ENCODE measurements at regions not wholly inside any gene's neighbourhood (a gene's known extent, or its start where the extent isn't known, plus 50 kb on each side); places are given as distances from the start of the nearest gene placed in this dataset.
A peak's percentile ranks its signal among the peaks of the same experiment; 100 is the strongest.
"Not testable (repeated sequence)": the region's sequence is repeated elsewhere in the genome, so short reads cannot be mapped to it uniquely, and the experiment has no call there.

DNA sequence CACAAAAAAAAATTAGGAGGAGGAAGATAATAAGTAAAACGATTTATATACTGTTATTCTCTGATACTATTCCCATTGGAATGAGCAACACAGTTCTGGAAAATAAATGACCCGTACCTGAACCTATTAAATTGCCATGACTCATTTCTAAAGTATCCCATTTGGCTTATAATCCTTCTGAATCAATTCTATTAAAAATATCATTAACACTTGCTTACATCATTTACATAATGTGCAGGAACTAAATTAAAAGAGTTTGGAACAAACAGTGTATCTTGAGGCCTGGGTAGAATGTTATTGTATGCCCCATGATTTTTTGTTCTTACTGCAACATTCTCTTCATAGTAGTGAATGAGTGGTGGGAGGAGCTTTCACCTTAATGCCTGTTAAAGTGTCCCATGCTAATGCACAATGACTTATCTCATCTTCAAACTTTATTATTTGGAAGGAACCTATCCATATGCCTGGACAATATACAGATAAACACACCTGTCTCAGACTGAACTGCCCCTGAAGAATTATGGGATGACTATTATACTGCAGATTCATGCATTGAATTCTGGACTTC lies 549.9 kb upstream of the ACVR2A start:
- H3K36me3 Mint-ChIP-seq (ENCODE audit: low read depth), result peaks cover 69% of the 10 kb centered on the region
- no peaks in the 10 kb centered on the region for H3K27me3 Mint-ChIP-seq
- peak overlapping the region; percentile 93 for H3K27ac Mint-ChIP-seq
- CTCF ChIA-PET, result interaction anchor here (1.4 to 2.5 kb wide), 3 partner anchors 37 to 250 kb away, joined by 3 to 9 read pairs (median 5); no protein-coding TSS in a partner anchor
- no peak overlapping the region for H3K4me3 Mint-ChIP-seq
- POLR2A ChIA-PET, result interaction anchor here (0.9 to 2.1 kb wide), 4 partner anchors 10 to 248 kb away, joined by 3 to 9 read pairs (median 4); no protein-coding TSS in a partner anchor
- no peak for DNase-seq
- peaks cover 35% of the 10 kb centered on the region for H3K9me3 Mint-ChIP-seq
- H3K4me1 Mint-ChIP-seq, result peaks cover 89% of the 10 kb centered on the region

DNA sequence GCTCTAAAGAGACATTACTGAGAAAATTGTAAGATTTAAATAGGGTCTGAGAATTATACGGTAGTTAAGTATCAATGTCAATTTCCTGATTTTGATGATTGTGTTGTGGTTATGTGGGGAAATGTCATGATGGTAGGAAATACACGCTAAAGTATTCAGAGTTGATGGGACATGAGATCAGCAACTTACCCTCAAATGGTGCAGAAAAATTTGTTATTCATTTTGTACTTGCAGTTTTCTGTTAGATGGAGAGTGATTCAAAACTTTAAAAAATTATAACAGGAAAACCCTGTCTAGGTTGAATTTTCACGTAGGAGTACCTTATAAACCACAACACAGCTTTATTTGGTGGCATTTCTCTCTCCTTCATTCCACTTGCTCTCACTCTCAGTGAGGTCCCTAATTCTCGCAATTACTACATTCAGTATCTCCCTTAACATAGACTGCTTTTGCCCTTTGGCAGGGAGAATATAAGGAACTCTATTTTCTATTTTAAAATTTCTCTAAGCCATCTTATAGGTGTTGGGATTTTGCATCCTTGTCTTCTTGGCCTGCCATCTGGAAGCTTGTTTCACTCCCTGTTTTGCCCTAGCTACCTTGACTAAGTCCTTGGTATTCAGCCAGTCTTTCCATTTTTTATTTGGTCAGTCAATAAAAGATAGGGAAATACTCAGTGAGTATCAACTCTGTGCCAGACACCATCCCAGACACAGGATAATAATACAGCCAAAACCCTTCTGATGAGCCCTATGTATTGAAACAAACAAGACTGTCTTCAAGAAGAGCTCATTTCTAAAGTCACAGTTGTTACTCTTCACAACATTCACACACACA lies 550.6 kb upstream of the ACVR2A start:
- no peaks in the 10 kb centered on the region for H3K27me3 Mint-ChIP-seq
- DNase-seq, result no peak
- H3K4me3 Mint-ChIP-seq, result no peak overlapping the region
- ChIA-PET POLR2A (interaction anchor here (0.9 to 2.1 kb wide), 5 partner anchors 11 to 247 kb away, joined by 3 to 9 read pairs (median 3); no protein-coding TSS in a partner anchor), CTCF (interaction anchor here (1.4 to 1.6 kb wide), 2 partner anchors 211 to 249 kb away, joined by 3 to 5 read pairs; no protein-coding TSS in a partner anchor)
- H3K9me3 Mint-ChIP-seq, result peaks cover 37% of the 10 kb centered on the region
- H3K36me3 Mint-ChIP-seq (ENCODE audit: low read depth), result peaks cover 72% of the 10 kb centered on the region
- peak overlapping the region; percentile 93 for H3K27ac Mint-ChIP-seq
- H3K4me1 Mint-ChIP-seq, result peaks cover 89% of the 10 kb centered on the region

DNA sequence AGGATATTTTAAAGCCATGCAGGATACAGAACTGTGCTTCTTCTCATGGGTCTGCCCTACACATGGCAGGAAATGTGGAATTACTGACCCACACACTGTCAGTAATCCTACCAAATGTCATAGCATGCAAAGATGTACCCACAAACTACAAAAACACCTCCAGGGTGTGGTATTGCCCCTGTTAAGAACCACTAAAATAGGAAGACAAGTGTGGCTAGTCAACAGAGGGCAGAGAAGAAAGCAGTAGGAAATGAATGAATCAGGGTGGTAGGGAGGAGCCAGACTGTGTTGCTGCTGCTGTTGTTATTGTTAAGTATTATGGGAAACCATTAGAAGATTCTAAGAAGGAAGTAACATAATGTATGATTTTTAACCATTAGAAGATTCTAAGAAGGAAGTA lies 556.7 kb upstream of the ACVR2A start:
- peak overlapping the region; percentile 1 for H3K4me3 Mint-ChIP-seq
- peaks cover 56% of the 10 kb centered on the region for H3K4me1 Mint-ChIP-seq
- CTCF ChIA-PET, result interaction anchor here (1.4 to 2.3 kb wide), 2 partner anchors 10 to 44 kb away, joined by 7 to 26 read pairs; no protein-coding TSS in a partner anchor
- no peaks in the 10 kb centered on the region for H3K27me3 Mint-ChIP-seq
- peak; percentile 57 for DNase-seq
- H3K9me3 Mint-ChIP-seq, result peaks cover 41% of the 10 kb centered on the region
- POLR2A ChIA-PET, result interaction anchor here (1.2 to 2.7 kb wide), 4 partner anchors 10 to 556 kb away, joined by 3 to 25 read pairs (median 10); partner anchors contain the start of gene ACVR2A
- peak overlapping the region; percentile 87 for H3K27ac Mint-ChIP-seq
- H3K36me3 Mint-ChIP-seq (ENCODE audit: low read depth), result peaks cover 65% of the 10 kb centered on the region

DNA sequence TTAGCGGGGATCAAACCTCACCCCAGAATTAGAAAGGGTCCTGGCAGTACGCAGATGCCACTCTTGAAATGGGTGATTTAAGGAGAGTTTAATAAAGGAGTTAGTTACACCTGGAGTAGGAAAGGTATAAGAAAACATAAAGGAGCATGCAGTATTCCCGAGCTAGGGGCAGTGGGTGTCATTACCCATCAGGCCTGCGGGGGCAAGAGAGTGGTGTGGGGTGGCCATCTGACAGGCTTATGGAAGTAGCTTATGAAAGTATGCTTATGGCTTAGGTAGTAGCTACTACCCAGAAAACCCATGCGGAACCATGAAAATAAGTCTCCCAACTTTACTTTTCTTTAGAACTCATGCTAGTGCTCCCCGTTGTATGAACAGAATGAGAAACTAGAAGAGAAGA lies 568.9 kb upstream of the ACVR2A start:
- no peak for DNase-seq
- ChIA-PET CTCF (no interaction called here), POLR2A (no interaction called here)
- H3K4me1 Mint-ChIP-seq, result peaks cover 5% of the 10 kb centered on the region
- H3K36me3 Mint-ChIP-seq (ENCODE audit: low read depth), result peaks cover 13% of the 10 kb centered on the region
- no peaks in the 10 kb centered on the region for H3K27me3 Mint-ChIP-seq
- no peak overlapping the region for H3K27ac Mint-ChIP-seq
- H3K4me3 Mint-ChIP-seq, result no peak overlapping the region
- peaks cover 29% of the 10 kb centered on the region for H3K9me3 Mint-ChIP-seq

DNA sequence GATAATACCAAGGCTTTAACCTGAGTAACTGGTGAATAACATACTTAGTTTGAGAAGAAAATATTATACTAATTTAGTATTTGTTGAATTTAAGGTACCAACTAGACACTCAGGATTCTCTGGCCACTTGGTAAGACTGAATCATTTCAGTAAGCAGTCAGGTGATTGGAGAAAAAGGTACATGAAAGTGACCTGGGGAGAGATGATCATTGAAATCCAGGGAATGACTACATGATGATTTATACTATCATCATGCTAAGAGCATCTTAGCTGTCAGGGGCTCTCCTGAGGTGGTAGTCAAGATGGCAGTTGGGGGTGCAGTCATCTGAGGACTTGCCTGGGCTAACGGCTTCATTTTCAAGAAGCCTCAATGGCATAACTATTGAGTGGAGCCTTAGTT lies 571.2 kb upstream of the ACVR2A start:
- H3K27me3 Mint-ChIP-seq, result no peaks in the 10 kb centered on the region

DNA sequence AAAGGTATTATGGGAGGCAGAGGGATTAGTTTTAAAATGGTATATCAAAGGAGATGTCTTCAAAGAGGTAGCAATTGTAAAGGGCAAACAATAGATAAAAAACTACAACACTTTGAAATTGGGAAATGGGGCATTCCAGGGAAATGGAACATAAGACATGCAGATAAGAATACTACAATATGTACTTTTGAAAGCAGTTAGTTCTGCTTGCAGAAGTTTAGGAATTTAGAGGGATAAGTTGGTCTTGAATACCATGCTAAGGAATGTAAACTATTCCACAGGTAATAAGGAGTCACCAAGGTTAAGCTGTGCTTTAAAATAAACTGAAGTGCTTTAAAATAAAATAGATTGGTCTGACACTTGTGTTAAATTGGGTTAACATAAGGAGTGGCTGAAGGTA lies 571.7 kb upstream of the ACVR2A start:
- peaks cover 42% of the 10 kb centered on the region for H3K9me3 Mint-ChIP-seq
- H3K4me3 Mint-ChIP-seq, result no peak overlapping the region
- DNase-seq, result no peak
- peaks cover 11% of the 10 kb centered on the region for H3K4me1 Mint-ChIP-seq
- H3K27me3 Mint-ChIP-seq, result no peaks in the 10 kb centered on the region
- ChIA-PET POLR2A (no interaction called here), CTCF (no interaction called here)
- no peak overlapping the region for H3K27ac Mint-ChIP-seq
- peaks cover 19% of the 10 kb centered on the region for H3K36me3 Mint-ChIP-seq (ENCODE audit: low read depth)

More for the DNA sequence above, 571.2 kb upstream of the ACVR2A start:
- CTCF ChIA-PET, result no interaction called here
- POLR2A ChIA-PET, result no interaction called here
- Mint-ChIP-seq H3K4me3 (no peak overlapping the region), H3K27ac (no peak overlapping the region), H3K9me3 (peaks cover 39% of the 10 kb centered on the region), H3K4me1 (peaks cover 9% of the 10 kb centered on the region), H3K36me3 (ENCODE audit: low read depth) (peaks cover 17% of the 10 kb centered on the region)
- DNase-seq, result no peak

DNA sequence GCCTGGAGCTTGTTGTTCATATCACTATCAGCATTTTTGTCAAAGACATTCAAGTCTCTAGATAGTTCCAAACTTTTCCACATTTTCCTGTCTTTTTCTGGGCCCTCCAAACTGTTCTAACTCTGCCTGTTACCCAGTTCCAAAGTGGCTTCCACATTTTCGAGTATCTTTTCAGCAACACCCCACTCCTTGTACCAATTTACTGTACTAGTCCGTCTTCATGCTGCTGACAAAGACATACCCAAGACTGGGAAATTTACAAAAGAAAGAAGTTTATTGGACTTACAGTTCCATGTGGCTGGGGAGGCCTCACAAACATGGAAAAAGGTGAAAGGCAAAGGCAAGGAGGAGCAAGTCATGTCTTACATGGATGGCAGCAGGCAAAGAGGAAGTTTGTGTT lies 575.2 kb upstream of the ACVR2A start:
- H3K27ac Mint-ChIP-seq, CTCF ChIA-PET, POLR2A ChIA-PET, H3K4me1 Mint-ChIP-seq, H3K4me3 Mint-ChIP-seq, H3K27me3 Mint-ChIP-seq, DNase-seq: not testable (repeated sequence)
- Mint-ChIP-seq H3K9me3 (peaks cover 44% of the 10 kb centered on the region), H3K36me3 (ENCODE audit: low read depth) (peaks cover 21% of the 10 kb centered on the region)

DNA sequence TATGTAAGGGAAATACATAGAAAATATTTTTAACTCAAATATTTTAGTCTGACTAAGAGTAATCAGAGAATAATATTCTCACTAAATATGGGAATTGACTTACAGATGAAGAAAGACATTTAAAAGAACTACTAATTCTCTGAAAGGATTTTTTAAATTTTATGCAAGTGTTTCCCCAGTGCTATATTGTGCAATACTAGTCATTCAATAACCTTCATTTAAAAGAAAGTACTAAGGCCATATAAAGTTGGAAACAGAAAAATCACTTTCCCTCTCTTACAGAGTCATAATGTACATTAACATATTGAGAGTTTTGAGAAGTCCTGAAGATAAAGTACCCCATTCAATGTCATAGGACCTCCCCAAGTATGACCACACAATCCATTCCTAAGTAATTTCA lies 584.6 kb upstream of the ACVR2A start:
- no peak for DNase-seq
- peaks cover 4% of the 10 kb centered on the region for H3K9me3 Mint-ChIP-seq
- POLR2A ChIA-PET, result no interaction called here
- no peaks in the 10 kb centered on the region for H3K27me3 Mint-ChIP-seq
- no peaks in the 10 kb centered on the region for H3K4me1 Mint-ChIP-seq
- CTCF ChIA-PET, result no interaction called here
- H3K27ac Mint-ChIP-seq, result no peak overlapping the region
- H3K4me3 Mint-ChIP-seq, result no peak overlapping the region
- H3K36me3 Mint-ChIP-seq (ENCODE audit: low read depth), result peaks cover 7% of the 10 kb centered on the region

DNA sequence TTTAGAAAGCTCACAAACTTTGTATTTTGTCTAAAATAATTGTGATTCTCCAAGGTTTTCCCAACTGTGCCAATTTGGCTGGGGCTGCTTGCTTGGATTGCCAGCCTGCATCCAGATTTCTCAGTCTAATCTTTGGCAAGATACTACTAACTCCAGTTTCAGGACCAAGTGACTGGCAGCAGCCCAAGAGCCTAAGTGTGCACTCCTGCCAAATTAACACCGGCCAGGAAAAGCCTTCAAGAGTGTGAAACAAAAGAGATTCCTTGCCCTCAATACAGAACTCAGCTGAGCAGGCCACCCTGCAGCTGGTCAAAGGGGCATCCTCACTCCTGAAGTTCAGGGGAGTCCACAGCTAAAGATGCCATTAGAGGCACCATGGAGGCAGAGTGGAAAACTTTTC lies 589.0 kb upstream of the ACVR2A start:
- Mint-ChIP-seq H3K4me3 (no peak overlapping the region), H3K27me3 (no peaks in the 10 kb centered on the region), H3K27ac (no peak overlapping the region), H3K9me3 (peaks cover 9% of the 10 kb centered on the region), H3K36me3 (ENCODE audit: low read depth) (peaks cover 10% of the 10 kb centered on the region), H3K4me1 (no peaks in the 10 kb centered on the region)
- no peak for DNase-seq
- ChIA-PET CTCF (no interaction called here), POLR2A (no interaction called here)

DNA sequence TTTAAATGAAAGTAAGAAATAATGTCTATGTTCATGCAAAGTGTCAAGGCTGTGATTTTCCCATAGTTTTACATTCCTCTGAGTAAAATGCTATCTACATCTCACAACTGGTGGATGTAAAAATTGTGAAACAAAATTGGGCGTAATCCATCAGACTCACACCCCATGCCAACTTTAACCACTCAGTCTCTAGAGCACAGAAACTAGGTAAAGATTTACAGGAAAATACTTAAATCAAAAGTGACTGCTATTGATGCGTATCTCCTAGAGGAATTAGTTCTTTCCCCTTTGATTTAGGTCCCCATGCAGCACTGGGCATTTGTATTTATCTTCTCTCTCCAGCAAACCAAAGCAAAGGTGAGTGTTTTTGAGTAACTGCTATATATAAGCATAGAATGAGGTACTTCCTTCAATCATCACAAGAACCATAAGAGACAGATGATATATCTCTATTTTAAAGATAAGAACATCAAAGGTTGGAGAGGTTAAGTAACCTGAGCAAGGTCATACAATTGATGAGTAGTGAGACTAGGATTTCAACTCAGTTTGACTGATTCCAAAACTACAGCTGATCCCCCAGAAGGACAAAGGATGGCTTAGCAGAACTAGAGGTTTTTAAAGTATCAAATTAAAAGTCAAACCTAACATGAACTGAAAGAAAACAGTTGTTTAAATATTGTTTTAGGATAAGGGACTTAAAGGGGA lies 594.0 kb upstream of the ACVR2A start:
- Mint-ChIP-seq H3K27me3 (no peaks in the 10 kb centered on the region), H3K9me3 (peaks cover 9% of the 10 kb centered on the region), H3K27ac (no peak overlapping the region), H3K4me3 (no peak overlapping the region), H3K36me3 (ENCODE audit: low read depth) (peaks cover 10% of the 10 kb centered on the region), H3K4me1 (no peaks in the 10 kb centered on the region)
- ChIA-PET CTCF (no interaction called here), POLR2A (no interaction called here)
- DNase-seq, result no peak

DNA sequence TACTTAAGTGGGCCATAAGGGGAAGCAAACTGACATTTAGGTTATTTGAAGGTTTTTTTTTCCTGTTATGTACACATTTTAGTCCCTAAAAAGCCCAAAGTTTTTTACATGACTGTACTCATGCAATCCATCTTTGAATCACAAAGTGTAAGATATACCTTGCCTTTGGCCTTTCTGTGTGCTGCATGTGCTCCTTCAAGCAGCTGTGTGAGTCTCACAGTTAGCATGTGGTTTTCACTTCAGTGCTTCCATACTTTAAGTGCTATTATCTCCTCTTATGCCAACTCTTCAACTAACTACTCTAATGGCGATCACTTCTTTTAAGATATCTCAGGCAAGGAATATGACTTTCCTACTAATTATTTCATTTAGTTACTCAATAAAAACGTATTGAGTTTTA lies 597.1 kb upstream of the ACVR2A start:
- Mint-ChIP-seq H3K4me3 (no peak overlapping the region), H3K4me1 (no peaks in the 10 kb centered on the region), H3K36me3 (ENCODE audit: low read depth) (peaks cover 7% of the 10 kb centered on the region), H3K27ac (no peak overlapping the region), H3K27me3 (no peaks in the 10 kb centered on the region), H3K9me3 (peaks cover 3% of the 10 kb centered on the region)
- DNase-seq, result no peak
- ChIA-PET POLR2A (no interaction called here), CTCF (interaction anchor here (0.7 kb wide), 1 partner anchor 32 kb away, joined by 3 read pairs; no protein-coding TSS in a partner anchor)

DNA sequence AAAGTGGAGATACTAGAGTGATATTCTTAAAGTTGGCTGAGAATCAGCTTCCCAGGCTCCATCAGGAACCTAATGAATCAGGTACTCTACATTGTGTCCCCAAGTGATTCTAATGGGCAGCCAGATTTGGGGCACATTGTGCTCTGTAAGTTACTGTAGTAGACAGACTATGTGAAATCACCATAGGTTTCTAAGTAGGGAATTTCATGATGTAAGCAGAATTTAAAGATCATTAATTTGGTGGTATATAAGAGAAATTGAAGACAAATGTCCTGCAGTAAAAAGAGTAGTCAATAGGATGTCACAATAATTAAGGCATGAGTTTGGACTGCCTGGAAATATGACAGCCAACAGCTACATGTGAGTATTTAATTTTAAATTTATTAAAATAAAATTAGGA lies 602.4 kb upstream of the ACVR2A start:
- DNase-seq, result no peak
- Mint-ChIP-seq H3K9me3 (peaks cover 1% of the 10 kb centered on the region), H3K4me3 (no peak overlapping the region), H3K36me3 (ENCODE audit: low read depth) (no peaks in the 10 kb centered on the region), H3K27me3 (peaks cover 2% of the 10 kb centered on the region), H3K4me1 (no peaks in the 10 kb centered on the region), H3K27ac (no peak overlapping the region)
- CTCF ChIA-PET, result no interaction called here
- POLR2A ChIA-PET, result no interaction called here

DNA sequence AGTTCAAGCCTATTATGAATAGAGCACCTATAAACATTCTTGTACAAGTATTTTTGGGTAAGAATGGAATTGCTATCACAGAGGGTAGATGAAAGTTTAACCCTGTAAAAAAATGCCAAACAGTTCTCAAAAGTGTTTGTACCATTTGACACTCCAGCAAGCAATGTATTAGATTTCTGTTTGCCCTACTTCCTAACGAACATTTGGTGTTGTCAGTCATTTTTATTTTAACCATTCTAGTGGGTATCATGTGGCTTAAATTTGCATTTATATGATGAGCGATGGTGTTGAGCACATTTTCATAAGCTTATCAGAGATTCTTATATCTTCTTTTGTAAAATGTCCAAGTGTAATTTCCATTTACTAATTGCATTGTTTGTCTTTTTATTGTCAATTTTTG lies 608.2 kb upstream of the ACVR2A start:
- peaks cover 1% of the 10 kb centered on the region for H3K9me3 Mint-ChIP-seq
- no peaks in the 10 kb centered on the region for H3K36me3 Mint-ChIP-seq (ENCODE audit: low read depth)
- H3K27ac Mint-ChIP-seq, result no peak overlapping the region
- CTCF ChIA-PET, result no interaction called here
- H3K27me3 Mint-ChIP-seq, result peaks cover 2% of the 10 kb centered on the region
- POLR2A ChIA-PET, result no interaction called here
- no peak for DNase-seq
- no peak overlapping the region for H3K4me3 Mint-ChIP-seq
- H3K4me1 Mint-ChIP-seq, result peaks cover 2% of the 10 kb centered on the region
